IMR-90 (cell line): ENCODE measurements at regions not wholly inside any gene's neighbourhood (a gene's known extent, or its start where the extent isn't known, plus 50 kb on each side); places are given as distances from the start of the nearest gene placed in this dataset.

ENCODE experiments used
- ATAC-seq: fragments of 200-7000 bp; cut with Tn5 transposase; 2 replicates; pipeline ENCODE4 v1.9.1; 2020; ENCODE audit warnings: low read depth, mild to moderate bottlenecking, moderate library complexity
- BruUV-seq: library from RNA; stranded (reverse); fragments of 400-500 nt; replicated peaks from 2 replicates; lab custom pipeline; 2021; lab: Mats Ljungman, UMichigan
- CTCF ChIA-PET: fragments of 300-600 bp; formaldehyde crosslinking; extraction: SDS; loops from one replicate; lab custom pipeline; 2021; ENCODE audit warnings: antibody characterized with exemption; lab: Yijun Ruan, JAX
- POLR2A ChIA-PET: fragments of 300-600 bp; sonication (Branson Sonifier 250); formaldehyde crosslinking; loops from one replicate; lab custom pipeline; 2022; ENCODE audit warnings: antibody characterized with exemption; ENCODE audit not compliant: unreplicated experiment; lab: Charles Lee
- DNase-seq: peaks from one replicate; pipeline ENCODE4 v3.0.0; 2013
- H2AFZ ChIP-seq: replicated peaks from 2 replicates; pipeline ENCODE3; 2013; ENCODE audit warnings: low read length, mild to moderate bottlenecking; ENCODE audit not compliant: poor library complexity
- H2AK5ac ChIP-seq: 2 replicates; pipeline ENCODE4 v1.6.1; 2013; ENCODE audit warnings: low read depth, low read length, inconsistent platforms
- H2AK9ac ChIP-seq: replicated peaks from 2 replicates; pipeline ENCODE3; 2013; ENCODE audit warnings: mild to moderate bottlenecking, low read depth, low read length, moderate library complexity; ENCODE audit not compliant: poor library complexity
- H2BK120ac ChIP-seq: 2 replicates; pipeline ENCODE4 v1.6.1; 2013; ENCODE audit warnings: low read depth, low read length, inconsistent platforms
- H2BK15ac ChIP-seq: 3 replicates; pipeline ENCODE4 v1.6.1; 2013; ENCODE audit warnings: low read depth, low read length, inconsistent platforms
- H2BK20ac ChIP-seq: 2 replicates; pipeline ENCODE4 v1.6.1; 2013; ENCODE audit warnings: low read depth, mild to moderate bottlenecking, inconsistent platforms, low read length, moderate library complexity
- H2BK5ac ChIP-seq: 2 replicates; pipeline ENCODE4 v1.6.1; 2013; ENCODE audit warnings: mild to moderate bottlenecking, low read depth, low read length, inconsistent platforms; ENCODE audit not compliant: poor library complexity, severe bottlenecking
- H3K14ac ChIP-seq: replicated peaks from 2 replicates; pipeline ENCODE4 v1.6.1; 2013; ENCODE audit warnings: low read depth, low read length, inconsistent platforms
- H3K18ac ChIP-seq: 2 replicates; pipeline ENCODE4 v1.6.1; 2013; ENCODE audit warnings: low read depth, low read length, control low read depth
- H3K23ac ChIP-seq: 2 replicates; pipeline ENCODE4 v1.6.1; 2013; ENCODE audit warnings: low read depth, low read length, inconsistent platforms
- H3K27ac ChIP-seq: 2 replicates; pipeline ENCODE4 v1.5.1; 2013; ENCODE audit warnings: mild to moderate bottlenecking, control low read depth, low read length; ENCODE audit not compliant: insufficient read depth
- H3K27me3 ChIP-seq: 2 replicates; pipeline ENCODE4 v1.6.1; 2013; ENCODE audit warnings: low read length; ENCODE audit not compliant: control insufficient read depth, insufficient read depth
- H3K36me3 ChIP-seq: 2 replicates; pipeline ENCODE4 v1.6.1; 2013; ENCODE audit warnings: low read length, mixed read lengths; ENCODE audit not compliant: control insufficient read depth, insufficient read depth
- H3K4ac ChIP-seq: 2 replicates; pipeline ENCODE4 v1.6.1; 2013; ENCODE audit warnings: low read depth, low read length, inconsistent platforms
- H3K4me1 ChIP-seq: 2 replicates; pipeline ENCODE4 v1.6.1; 2013; ENCODE audit warnings: low read length, mixed read lengths; ENCODE audit not compliant: control insufficient read depth, insufficient read depth
- H3K4me2 ChIP-seq: 2 replicates; pipeline ENCODE4 v1.6.1; 2013; ENCODE audit warnings: low read depth, mild to moderate bottlenecking, control low read depth, low read length, moderate library complexity
- H3K4me3 ChIP-seq: 2 replicates; pipeline ENCODE4 v1.5.1; 2013; ENCODE audit warnings: low read depth, mild to moderate bottlenecking, control low read depth, low read length, moderate library complexity; ENCODE audit not compliant: insufficient read depth
- H3K56ac ChIP-seq: 2 replicates; pipeline ENCODE4 v1.6.1; 2013; ENCODE audit warnings: low read length, inconsistent platforms; ENCODE audit not compliant: insufficient read depth; ENCODE audit errors: extremely low read depth
- H3K79me1 ChIP-seq, 2 experiments: 2 replicates each; pipeline ENCODE4 v1.6.1; 2013; ENCODE audit warnings: low read length in 2 of 2, inconsistent platforms in 1 of 2, low read depth in 1 of 2
- H3K9ac ChIP-seq: 2 replicates; pipeline ENCODE4 v1.6.1; 2013; ENCODE audit warnings: low read depth, low read length, control low read depth
- H3K9me1 ChIP-seq: 2 replicates; pipeline ENCODE4 v1.6.1; 2013; ENCODE audit warnings: low read length, inconsistent platforms; ENCODE audit not compliant: insufficient read depth
- H3K9me3 ChIP-seq: 2 replicates; pipeline ENCODE4 v1.6.1; 2013; ENCODE audit warnings: low read length; ENCODE audit not compliant: control insufficient read depth, insufficient read depth
- H4K20me1 ChIP-seq: 2 replicates; pipeline ENCODE4 v1.6.1; 2013; ENCODE audit warnings: low read length, inconsistent platforms; ENCODE audit not compliant: insufficient read depth
- H4K5ac ChIP-seq: 2 replicates; pipeline ENCODE4 v1.6.1; 2013; ENCODE audit warnings: mild to moderate bottlenecking, low read depth, low read length, control low read depth
- H4K8ac ChIP-seq, 2 experiments: 2 replicates each; pipeline ENCODE4 v1.6.1; 2013; ENCODE audit warnings: low read depth in 2 of 2, low read length in 2 of 2, control low read depth in 1 of 2, inconsistent platforms in 1 of 2
- H4K91ac ChIP-seq: 2 replicates; pipeline ENCODE4 v1.6.1; 2013; ENCODE audit warnings: low read depth, low read length, inconsistent platforms; ENCODE audit not compliant: insufficient read depth
- CEBPB ChIP-seq: IDR thresholded peaks from 2 replicates; pipeline ENCODE4 v1.6.1; 2012; ENCODE audit warnings: low read depth, low read length, improper control_type of control experiment
- CHD1 ChIP-seq: IDR thresholded peaks from 2 replicates; pipeline ENCODE4 v1.6.1; 2012; ENCODE audit warnings: low read depth, low read length, improper control_type of control experiment
- FOS ChIP-seq: fragments of 150-350 bp; IDR thresholded peaks from 2 replicates; pipeline ENCODE4 v1.6.1; 2016; ENCODE audit warnings: low read depth, low read length
- MAZ ChIP-seq: IDR thresholded peaks from 2 replicates; pipeline ENCODE4 v1.6.1; 2012; ENCODE audit warnings: low read depth, mild to moderate bottlenecking, low read length, improper control_type of control experiment, moderate library complexity, borderline replicate concordance
- MXI1 ChIP-seq: IDR thresholded peaks from 2 replicates; pipeline ENCODE4 v1.6.1; 2012; ENCODE audit warnings: low read depth, mild to moderate bottlenecking, low read length, moderate library complexity, borderline replicate concordance
- NFE2L2 ChIP-seq: fragments of 150-350 bp; IDR thresholded peaks from 2 replicates; pipeline ENCODE4 v1.6.1; 2016; ENCODE audit warnings: low read depth, mild to moderate bottlenecking, low read length
- RAD21 ChIP-seq: IDR thresholded peaks from 2 replicates; pipeline ENCODE4 v1.6.1; 2012; ENCODE audit warnings: low read length, improper control_type of control experiment
- RCOR1 ChIP-seq: IDR thresholded peaks from 2 replicates; pipeline ENCODE4 v1.6.1; 2012; ENCODE audit warnings: mild to moderate bottlenecking, low read length, improper control_type of control experiment; ENCODE audit not compliant: insufficient replicate concordance
- RFX5 ChIP-seq: IDR thresholded peaks from 2 replicates; pipeline ENCODE4 v1.8.0; 2012; ENCODE audit warnings: low read depth, mild to moderate bottlenecking, low read length, moderate library complexity
- SMC3 ChIP-seq: fragments of 150-350 bp; IDR thresholded peaks from 2 replicates; pipeline ENCODE4 v1.6.1; 2016; ENCODE audit warnings: low read depth, mild to moderate bottlenecking, antibody characterized with exemption, low read length, moderate library complexity
- USF2 ChIP-seq: fragments of 150-350 bp; IDR thresholded peaks from 2 replicates; pipeline ENCODE4 v1.6.1; 2017; ENCODE audit warnings: mild to moderate bottlenecking, antibody characterized with exemption, low read length, low read depth
- WGBS, 2 experiments: methylation state at CpG; one replicate each; pipeline versions ENCODE4 v1.1.5 to v1.1.7; 2013; ENCODE audit warnings: missing lambda C conversion rate in 2 of 2; ENCODE audit not compliant: insufficient read length in 1 of 2; ENCODE audit errors: extremely low coverage in 2 of 2; 5-methylcytosine and 5-hydroxymethylcytosine counted together
- dilution Hi-C: fragments of 300-500 bp; cut with HindIII; formaldehyde crosslinking; loops from one replicate; pipeline ENCODE4 v1.14.3; 2018; ENCODE audit warnings: low sequenced_read_pairs; ENCODE audit not compliant: unreplicated experiment
- in situ Hi-C: fragments of 300-500 bp; cut with MboI; formaldehyde crosslinking; loops from 3 replicates; pipeline ENCODE4 v1.14.3; 2019; ENCODE audit warnings: low sequenced_read_pairs, inconsistent platforms, mixed read lengths
- intact Hi-C: fragments of 100-400 bp; cut with micrococcal nuclease; formaldehyde crosslinking; loops from 2 replicates; pipeline ENCODE4 v1.10.0; 2022
- TF ChIP-seq, protein P1 (sequence below): fragments of 150-350 bp; IDR thresholded peaks from 2 replicates; pipeline ENCODE4 v1.6.1; 2016; ENCODE audit warnings: low read depth, mild to moderate bottlenecking, low read length, moderate library complexity, borderline replicate concordance

DNA sequence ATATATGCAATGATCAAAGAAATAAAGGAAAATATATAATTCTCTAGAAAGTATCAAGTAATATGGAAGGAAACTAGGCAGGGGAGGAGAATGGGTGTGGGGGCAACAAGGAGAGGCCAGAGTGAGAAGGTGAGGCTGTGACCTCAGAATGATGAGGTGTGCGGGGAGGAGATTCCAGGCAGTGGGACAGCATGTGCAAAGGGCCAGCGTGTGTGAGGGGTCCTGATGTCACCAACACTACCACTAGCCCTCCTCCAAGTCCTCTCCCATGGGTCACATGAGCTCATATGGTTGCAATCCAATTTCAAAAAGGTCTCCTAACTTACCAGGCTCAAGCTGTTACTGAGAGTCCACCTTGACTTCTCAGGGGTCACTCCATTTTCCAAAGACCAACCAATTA is 463.9 kb downstream of the MN1 start:
- Histone ChIP-seq H3K4me1 (no peaks in the 10 kb centered on the region), H2BK5ac (no peak overlapping the region), H3K9me3 (peaks cover 3% of the 10 kb centered on the region), H3K79me1 (no peaks in the 10 kb centered on the region), H3K23ac (no peak overlapping the region), H3K14ac (no peak overlapping the region), H3K36me3 (no peaks in the 10 kb centered on the region), H4K91ac (no peak overlapping the region), H3K9ac (no peak overlapping the region), H3K18ac (no peak overlapping the region), H3K27ac (no peak overlapping the region), H4K8ac (no peak overlapping the region), H3K4me3 (no peak overlapping the region), H2BK20ac (no peak overlapping the region), H2AK5ac (no peak overlapping the region), H3K27me3 (peaks cover 23% of the 10 kb centered on the region), H2AFZ (no peak overlapping the region), H3K4me2 (no peak overlapping the region), H2BK120ac (no peak overlapping the region), H3K9me1 (no peaks in the 10 kb centered on the region), H2BK15ac (no peak overlapping the region), H3K56ac (no peak overlapping the region), H4K20me1 (no peaks in the 10 kb centered on the region), H3K4ac (no peak overlapping the region), H2AK9ac (no peak overlapping the region), H4K5ac (no peak overlapping the region)
- WGBS, 2 experiments = no CpG with 5 or more reads among the region's 2 CpGs
- TF ChIP-seq, protein P1, sequence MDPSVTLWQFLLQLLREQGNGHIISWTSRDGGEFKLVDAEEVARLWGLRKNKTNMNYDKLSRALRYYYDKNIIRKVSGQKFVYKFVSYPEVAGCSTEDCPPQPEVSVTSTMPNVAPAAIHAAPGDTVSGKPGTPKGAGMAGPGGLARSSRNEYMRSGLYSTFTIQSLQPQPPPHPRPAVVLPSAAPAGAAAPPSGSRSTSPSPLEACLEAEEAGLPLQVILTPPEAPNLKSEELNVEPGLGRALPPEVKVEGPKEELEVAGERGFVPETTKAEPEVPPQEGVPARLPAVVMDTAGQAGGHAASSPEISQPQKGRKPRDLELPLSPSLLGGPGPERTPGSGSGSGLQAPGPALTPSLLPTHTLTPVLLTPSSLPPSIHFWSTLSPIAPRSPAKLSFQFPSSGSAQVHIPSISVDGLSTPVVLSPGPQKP = no peak
- TF ChIP-seq MAZ (no peak), CHD1 (no peak), RFX5 (no peak), MXI1 (no peak), USF2 (no peak), RAD21 (no peak), CEBPB (no peak), RCOR1 (no peak), SMC3 (no peak), FOS (no peak), NFE2L2 (no peak)
- dilution Hi-C loops (no loop called here), in situ Hi-C loops (no loop called here), intact Hi-C loops (loop anchor here (10.0 kb wide), 1 partner anchor 573 kb away; no protein-coding TSS in a partner anchor)
- POLR2A ChIA-PET = no interaction called here
- ATAC-seq (no peak), DNase-seq (no peak)
- CTCF ChIA-PET = no interaction called here
- BruUV-seq = no TSS peak
